ENCODE measurements at regions not wholly inside any gene's neighbourhood (a gene's known extent, or its start where the extent isn't known, plus 50 kb on each side); places are given as distances from the start of the nearest gene placed in this dataset.
"Not testable (repeated sequence)": the region's sequence is repeated elsewhere in the genome, so short reads cannot be mapped to it uniquely, and the experiment has no call there.

- Histone ChIP-seq H3K9me3 (no peaks in the 10 kb centered on the region), H3K4me1 (replicated peaks) (no peaks in the 10 kb centered on the region), H3K4me3 (no peak overlapping the region), H3K27ac (no peak overlapping the region), H3K36me3 (no peaks in the 10 kb centered on the region), H3K27me3 (replicated peaks; ENCODE audit: insufficient read depth) (no peaks in the 10 kb centered on the region)
- no peak for TF ChIP-seq CTCF (IDR thresholded peaks at IDR 0.05)
- no peak for TF ChIP-seq POLR2AphosphoS5 (IDR thresholded peaks at IDR 0.05)
- no peak for TF ChIP-seq POLR2A (IDR thresholded peaks at IDR 0.05)
- no peak for DNase-seq (ENCODE audit: low spot score)
- 94% methylated on average over 1 of the region's 1 CpG for WGBS
- intact Hi-C loops (cut with DNase I), result no loop called here
Measured at GRCh38 chr13:88483202-88483601, 812.0 kb downstream of the SLITRK5 start.

DNA sequence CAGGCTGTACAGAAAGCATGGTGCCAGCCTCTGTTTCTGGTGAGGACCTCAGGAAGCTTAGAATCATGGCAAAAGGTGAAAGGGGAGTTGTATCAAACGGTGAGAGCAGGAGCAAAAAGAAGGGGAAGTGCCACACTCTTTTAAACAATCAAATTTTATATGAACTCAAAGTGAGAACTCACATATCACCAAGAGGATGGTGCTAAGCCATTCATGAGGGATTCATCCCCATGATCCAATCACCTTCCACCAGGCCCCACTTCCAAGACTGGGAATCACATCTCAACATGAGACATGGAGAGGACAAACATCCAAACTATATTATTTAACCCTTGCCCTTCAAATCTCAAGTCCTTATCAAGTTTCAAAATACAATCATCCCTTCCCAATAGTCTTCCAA is 836.7 kb downstream of the SLITRK5 start:
- TF ChIP-seq CTCF (IDR thresholded peaks at IDR 0.05) (no peak), POLR2A (IDR thresholded peaks at IDR 0.05) (no peak), POLR2AphosphoS5 (IDR thresholded peaks at IDR 0.05) (no peak)
- Histone ChIP-seq H3K27me3 (replicated peaks; ENCODE audit: insufficient read depth) (no peaks in the 10 kb centered on the region), H3K4me3 (no peak overlapping the region), H3K27ac (no peak overlapping the region), H3K9me3 (peaks cover 3% of the 10 kb centered on the region), H3K4me1 (replicated peaks) (no peaks in the 10 kb centered on the region), H3K36me3 (no peaks in the 10 kb centered on the region)
- intact Hi-C loops (cut with DNase I), result no loop called here
- WGBS, result 52% methylated on average over 1 of the region's 1 CpG
- DNase-seq (ENCODE audit: low spot score), result no peak

- H3K4me1 ChIP-seq (replicated peaks); H3K27me3 ChIP-seq (replicated peaks; ENCODE audit: insufficient read depth); intact Hi-C loops (cut with DNase I); H3K27ac ChIP-seq; DNase-seq (ENCODE audit: low spot score); H3K36me3 ChIP-seq; H3K4me3 ChIP-seq; H3K9me3 ChIP-seq: not testable (repeated sequence)
- 99% methylated on average over 3 of the region's 3 CpGs for WGBS
Measured at GRCh38 chr13:88512993-88513392, 841.8 kb downstream of the SLITRK5 start.

DNA sequence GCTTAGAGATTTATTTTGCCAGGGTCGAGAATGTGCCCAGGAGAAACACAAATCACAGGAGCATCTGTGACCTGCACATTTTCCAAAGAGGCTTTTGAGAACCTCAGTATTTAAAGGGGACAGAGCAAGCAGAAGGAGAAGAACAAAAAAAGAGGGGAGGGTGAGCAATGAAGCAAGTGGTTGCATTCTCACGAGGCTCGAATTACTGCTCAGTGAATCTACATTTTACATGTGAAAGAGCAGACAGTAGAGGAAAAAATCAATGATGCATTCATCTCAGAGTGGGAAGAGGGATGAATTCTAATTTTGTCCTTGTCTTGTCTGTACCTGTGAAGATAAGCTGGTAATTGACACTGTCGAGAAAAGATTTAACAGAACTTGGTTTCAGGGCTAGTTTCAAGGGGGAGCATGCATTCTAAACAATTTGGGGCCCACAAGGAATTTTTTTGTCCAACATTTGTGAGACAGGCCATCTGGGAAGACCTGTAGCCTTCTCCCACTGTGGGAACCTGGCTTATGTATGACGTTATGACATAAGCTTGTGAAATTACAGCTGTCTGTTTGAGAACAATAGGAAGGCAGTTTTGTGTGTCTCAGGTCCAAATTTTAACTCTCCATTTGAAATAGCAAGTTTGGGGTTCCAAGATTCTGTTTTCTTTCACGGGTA is 855.1 kb downstream of the SLITRK5 start:
- intact Hi-C loops (cut with DNase I), result no loop called here
- H3K4me1 ChIP-seq (replicated peaks), result no peaks in the 10 kb centered on the region

GRCh38 chr13:88526853-88527215 is 855.7 kb downstream of the SLITRK5 start:
- 86% methylated on average over 6 of the region's 6 CpGs for WGBS
- TF ChIP-seq CTCF (IDR thresholded peaks at IDR 0.05) (no peak), POLR2A (IDR thresholded peaks at IDR 0.05) (no peak), POLR2AphosphoS5 (IDR thresholded peaks at IDR 0.05) (no peak)
- DNase-seq (ENCODE audit: low spot score), result no peak
- Histone ChIP-seq H3K4me3 (no peak overlapping the region), H3K4me1 (replicated peaks) (no peaks in the 10 kb centered on the region), H3K9me3 (no peaks in the 10 kb centered on the region), H3K27ac (no peak overlapping the region), H3K36me3 (no peaks in the 10 kb centered on the region), H3K27me3 (replicated peaks; ENCODE audit: insufficient read depth) (no peaks in the 10 kb centered on the region)
- intact Hi-C loops (cut with DNase I), result no loop called here

More for the DNA sequence above, 855.1 kb downstream of the SLITRK5 start:
- H3K27me3 ChIP-seq (replicated peaks; ENCODE audit: insufficient read depth), result no peaks in the 10 kb centered on the region
- 79% methylated on average over 6 of the region's 6 CpGs for WGBS
- H3K36me3 ChIP-seq, result no peaks in the 10 kb centered on the region
- H3K9me3 ChIP-seq, result no peaks in the 10 kb centered on the region
- H3K4me3 ChIP-seq, result no peak overlapping the region
- DNase-seq (ENCODE audit: low spot score), result no peak
- no peak for TF ChIP-seq CTCF (IDR thresholded peaks at IDR 0.05)
- TF ChIP-seq POLR2AphosphoS5 (IDR thresholded peaks at IDR 0.05), result no peak
- no peak for TF ChIP-seq POLR2A (IDR thresholded peaks at IDR 0.05)
- H3K27ac ChIP-seq, result no peak overlapping the region

Measured in prostate gland (tissue), 2 donors.